HG02870 (cell line): ENCODE measurements at regions not wholly inside any gene's neighbourhood (a gene's known extent, or its start where the extent isn't known, plus 50 kb on each side); places are given as distances from the start of the nearest gene placed in this dataset.

Source experiments
- ATAC-seq: cut with Tn5 transposase; IDR thresholded peaks from one replicate; pipeline ENCODE4 v1.9.1; 2021; ENCODE audit warnings: mild to moderate bottlenecking, moderate library complexity; ENCODE audit not compliant: unreplicated experiment

DNA sequence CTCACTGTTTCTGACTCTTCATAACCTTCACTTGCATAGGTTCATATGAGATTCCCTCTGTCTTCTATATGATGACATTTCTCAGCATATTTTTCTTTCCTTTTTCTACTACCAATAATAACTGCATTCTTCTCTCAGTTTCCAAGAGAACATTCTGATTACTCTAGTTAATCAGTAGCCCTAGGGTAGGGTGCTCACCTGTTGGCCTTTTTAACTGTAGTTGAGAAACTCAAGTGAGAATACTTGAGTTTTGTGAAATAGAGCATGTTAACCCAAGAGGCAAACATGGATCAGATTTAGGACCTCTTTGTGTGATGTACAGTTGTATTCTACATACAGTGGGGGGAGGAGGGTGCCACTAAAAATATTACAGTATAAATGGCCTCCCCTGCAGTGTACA lies 308.0 kb downstream of the CMPK2 start:
- ATAC-seq = no peak

- ATAC-seq = no peak
Observed at GRCh38 chr2:6562771-6563170, 302.9 kb downstream of the CMPK2 start.

DNA sequence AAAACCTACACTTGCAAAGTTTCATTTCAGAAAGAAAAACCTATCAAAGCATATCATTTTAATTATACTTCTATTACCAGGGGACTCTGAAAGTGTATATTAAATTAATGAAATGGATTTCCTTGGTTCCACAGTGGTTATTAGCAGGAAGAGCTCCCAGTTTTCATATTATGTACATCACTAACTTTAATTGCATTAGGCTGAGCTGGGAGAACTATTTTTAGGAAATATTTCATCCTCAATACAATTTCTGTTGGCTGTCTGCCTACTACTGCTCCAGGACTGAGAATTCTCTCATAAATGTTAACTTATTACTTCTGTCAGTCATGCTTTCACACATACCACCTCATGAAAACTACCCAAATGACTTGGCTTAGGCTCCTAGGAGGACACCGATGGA lies 301.4 kb downstream of the CMPK2 start:
- no peak for ATAC-seq

GRCh38 chr2:6574121-6574520 lies 291.6 kb downstream of the CMPK2 start:
- ATAC-seq = no peak

DNA sequence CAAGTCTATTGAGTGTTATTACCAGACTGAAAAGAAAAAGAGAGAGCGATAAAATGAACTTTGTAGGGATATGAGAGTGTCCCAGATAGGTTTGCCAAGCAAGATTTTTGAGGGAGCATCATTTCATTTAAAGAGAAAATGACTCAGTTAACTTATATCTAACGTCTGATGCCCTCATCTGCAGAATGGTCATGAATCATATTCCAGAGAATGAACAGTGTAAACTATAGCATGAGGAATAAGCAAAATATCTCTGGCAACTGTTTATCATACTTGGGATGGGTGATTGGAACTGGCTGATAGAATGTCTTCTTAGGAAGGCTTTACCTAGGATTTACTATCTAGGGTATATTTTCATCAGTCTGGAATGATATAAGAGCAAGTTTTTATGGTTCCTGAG lies 289.4 kb downstream of the CMPK2 start:
- ATAC-seq = no peak

- no peak for ATAC-seq
Observed at GRCh38 chr2:6577960-6578359, 287.7 kb downstream of the CMPK2 start.

DNA sequence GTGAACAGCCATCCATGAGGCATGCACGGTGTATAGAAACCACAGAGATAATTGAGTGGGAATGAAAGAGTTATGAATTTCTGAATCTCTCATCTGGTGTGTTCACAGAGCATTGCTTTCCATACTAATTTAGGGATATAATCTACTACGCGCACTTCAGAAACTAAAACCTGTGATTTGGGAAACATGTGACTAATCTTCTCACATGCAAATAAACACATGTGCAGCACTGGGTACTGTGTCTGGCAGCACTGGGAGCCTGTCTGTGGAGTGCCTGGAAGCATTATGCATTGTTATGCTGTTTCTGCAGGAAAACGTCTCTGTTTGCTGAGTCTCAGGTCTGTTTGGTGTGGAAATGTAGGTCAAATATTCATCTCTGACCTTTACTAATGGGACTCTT lies 287.3 kb downstream of the CMPK2 start:
- ATAC-seq = no peak

DNA sequence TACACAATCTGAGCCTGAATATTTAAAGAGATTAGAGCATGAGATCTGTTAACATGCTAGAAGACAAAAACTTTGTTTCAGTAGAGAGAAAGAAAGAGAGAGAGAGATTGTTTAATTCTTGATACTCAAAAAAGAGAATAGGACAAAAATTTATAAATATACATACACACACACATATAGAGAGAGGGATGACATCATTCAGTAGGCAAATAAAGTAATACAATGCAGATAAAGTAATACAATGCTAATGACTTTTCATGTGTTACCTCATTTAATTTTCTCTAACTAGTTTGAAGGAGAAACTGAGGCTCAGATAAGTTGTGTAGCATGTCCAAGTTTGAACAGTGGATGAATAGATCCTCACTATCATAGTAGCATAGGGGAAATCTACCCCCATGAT lies 286.4 kb downstream of the CMPK2 start:
- ATAC-seq = no peak

GRCh38 chr2:6580982-6581381 lies 284.7 kb downstream of the CMPK2 start:
- ATAC-seq = no peak

- no peak for ATAC-seq
Observed at GRCh38 chr2:6589150-6589549, 276.6 kb downstream of the CMPK2 start.

DNA sequence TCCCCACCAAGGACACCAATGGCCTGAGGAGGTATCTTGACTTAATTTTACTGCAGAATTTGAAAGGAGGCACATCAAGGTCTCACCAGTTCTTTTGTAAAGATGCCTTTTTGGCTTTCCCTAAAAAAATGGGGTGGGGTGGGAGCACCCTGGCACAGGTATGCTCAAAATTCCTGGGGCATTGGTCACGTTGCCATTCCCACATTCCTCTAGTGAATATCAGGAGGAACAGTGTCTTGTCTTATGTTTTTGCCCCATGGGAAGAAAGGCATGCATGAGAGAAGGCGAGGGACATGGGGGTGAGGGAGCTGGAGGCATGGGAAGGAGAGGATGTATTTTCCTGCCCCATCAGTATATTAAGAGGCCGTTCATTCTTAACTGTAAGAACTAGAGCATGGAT lies 275.3 kb downstream of the CMPK2 start:
- ATAC-seq = no peak

- ATAC-seq = no peak
Observed at GRCh38 chr2:6602471-6602870, 263.2 kb downstream of the CMPK2 start.

GRCh38 chr2:6605836-6606505 lies 259.7 kb downstream of the CMPK2 start:
- ATAC-seq = no peak

DNA sequence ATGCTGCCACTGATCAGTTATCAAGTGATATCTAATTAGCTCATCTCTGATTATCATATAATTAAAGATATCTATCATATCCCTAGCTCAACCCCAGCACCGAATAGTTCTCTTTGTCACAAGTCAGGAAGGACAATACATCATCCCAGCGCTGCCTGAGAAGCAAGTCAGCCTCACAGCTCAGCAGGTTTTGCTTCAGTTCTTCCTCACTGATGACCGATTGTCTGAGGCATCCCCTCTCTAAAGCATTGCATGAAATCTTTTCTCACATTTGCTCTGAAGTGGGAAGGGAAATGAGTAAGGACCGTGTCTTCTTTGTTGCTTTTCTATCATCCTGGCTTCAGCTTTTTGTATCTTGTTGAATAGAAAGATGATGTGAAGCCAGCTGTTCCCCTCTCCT lies 247.9 kb downstream of the CMPK2 start:
- no peak for ATAC-seq

DNA sequence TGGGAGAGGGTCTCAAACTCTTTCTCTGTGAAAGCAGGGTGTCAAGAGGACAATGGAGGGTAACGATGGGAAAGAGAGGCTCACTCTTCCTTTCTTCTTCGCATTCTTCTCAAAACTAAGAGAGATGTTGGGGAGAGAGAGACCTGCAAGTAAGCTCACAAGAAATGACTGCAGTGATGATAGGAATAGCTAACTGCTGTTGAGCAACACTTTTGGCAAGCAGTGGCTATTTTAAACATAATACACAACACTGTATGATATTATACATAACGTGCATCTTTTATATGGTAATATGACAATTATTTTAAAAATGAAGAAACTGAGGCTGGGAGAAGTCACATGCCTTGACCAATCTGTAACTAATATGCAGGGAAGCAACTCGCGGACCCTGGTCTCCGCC lies 247.5 kb downstream of the CMPK2 start:
- ATAC-seq = no peak

GRCh38 chr2:6623746-6624145 lies 242.0 kb downstream of the CMPK2 start:
- no peak for ATAC-seq

DNA sequence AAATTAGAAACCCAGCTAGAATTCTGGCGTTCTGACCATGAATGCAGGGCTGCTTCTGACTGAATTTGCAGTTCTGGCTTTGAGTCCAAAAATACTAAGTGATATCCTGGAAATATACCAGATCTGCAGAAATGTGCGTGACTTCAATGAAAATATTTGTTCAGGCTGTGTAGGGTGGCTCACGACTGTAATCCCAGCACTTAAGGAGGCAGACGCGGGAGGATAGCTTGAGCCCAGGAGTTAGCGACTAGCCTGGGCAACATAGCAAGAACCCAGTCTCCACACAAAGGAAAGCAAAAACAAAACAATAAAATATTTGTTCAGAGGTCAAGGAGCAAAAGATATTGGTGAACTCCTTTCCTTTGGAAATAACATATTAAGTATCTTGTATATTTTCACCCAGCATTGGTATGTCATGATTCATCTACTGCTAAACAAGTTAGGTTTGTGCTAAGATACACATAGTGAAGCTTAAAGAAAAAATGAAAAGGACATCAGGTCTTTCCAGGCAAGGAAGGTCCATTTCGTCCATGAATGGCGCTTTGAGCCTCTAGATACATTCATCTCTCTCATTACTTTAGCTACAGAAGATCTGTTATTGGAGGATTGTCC lies 239.2 kb downstream of the CMPK2 start:
- ATAC-seq = no peak

DNA sequence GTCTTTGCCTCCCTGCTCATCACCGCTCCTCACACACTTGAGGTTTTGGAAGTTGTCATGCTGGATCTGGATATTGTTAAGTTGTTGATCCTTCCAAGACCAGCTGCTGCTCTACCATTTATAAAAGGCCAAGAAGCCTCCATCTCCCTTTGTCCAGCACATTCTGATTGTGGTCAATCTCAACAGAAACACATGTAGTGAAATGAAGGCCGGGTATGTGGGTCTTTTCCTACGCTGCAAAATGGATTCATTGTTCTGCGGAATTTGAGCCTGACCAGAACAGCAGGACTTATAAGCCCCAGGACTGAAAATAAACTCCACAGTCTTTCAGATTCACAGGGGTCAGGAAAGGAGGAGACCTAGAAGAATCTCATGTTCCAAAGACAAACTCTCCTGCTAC lies 238.4 kb downstream of the CMPK2 start:
- ATAC-seq = no peak

DNA sequence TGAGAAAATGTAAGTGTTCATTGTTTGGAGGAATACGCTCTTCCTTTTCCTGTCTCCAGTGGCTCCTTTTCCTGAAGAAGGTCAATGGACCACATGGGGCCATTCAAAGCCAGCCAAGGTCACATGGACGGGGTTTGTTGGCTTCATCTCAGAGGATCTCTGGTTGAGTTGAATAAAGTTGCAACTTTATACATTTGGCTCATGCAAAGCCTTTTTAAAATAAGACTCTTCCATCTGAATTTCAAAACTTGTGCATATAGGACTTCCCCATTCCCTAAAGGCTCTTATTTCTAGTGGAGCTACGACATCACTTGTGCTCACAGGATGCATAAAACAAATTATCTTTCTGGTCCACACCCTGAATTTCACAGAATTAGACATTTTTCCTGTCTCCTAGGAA lies 235.5 kb downstream of the CMPK2 start:
- ATAC-seq = no peak

- no peak for ATAC-seq
Observed at GRCh38 chr2:6635296-6635695, 230.4 kb downstream of the CMPK2 start.

GRCh38 chr2:6637330-6637729 lies 228.4 kb downstream of the CMPK2 start:
- no peak for ATAC-seq

- no peak for ATAC-seq
Observed at GRCh38 chr2:6639929-6640620, 225.6 kb downstream of the CMPK2 start.
